GM18507 (cell line): ENCODE measurements at regions not wholly inside any gene's neighbourhood (a gene's known extent, or its start where the extent isn't known, plus 50 kb on each side); places are given as distances from the start of the nearest gene placed in this dataset.
"Not testable (repeated sequence)": the region's sequence is repeated elsewhere in the genome, so short reads cannot be mapped to it uniquely, and the experiment has no call there.

Experiments
- DNase-seq: peaks from one replicate; pipeline ENCODE4 v3.0.0; 2011; ENCODE audit warnings: low read depth; ENCODE audit not compliant: insufficient read length; ENCODE audit errors: extremely low spot score
- FAIRE-seq: peaks from 2 replicates; lab custom pipeline; 2011; peaks lifted over from hg19 to GRCh38; lab: Jason Lieb, UNC

DNA sequence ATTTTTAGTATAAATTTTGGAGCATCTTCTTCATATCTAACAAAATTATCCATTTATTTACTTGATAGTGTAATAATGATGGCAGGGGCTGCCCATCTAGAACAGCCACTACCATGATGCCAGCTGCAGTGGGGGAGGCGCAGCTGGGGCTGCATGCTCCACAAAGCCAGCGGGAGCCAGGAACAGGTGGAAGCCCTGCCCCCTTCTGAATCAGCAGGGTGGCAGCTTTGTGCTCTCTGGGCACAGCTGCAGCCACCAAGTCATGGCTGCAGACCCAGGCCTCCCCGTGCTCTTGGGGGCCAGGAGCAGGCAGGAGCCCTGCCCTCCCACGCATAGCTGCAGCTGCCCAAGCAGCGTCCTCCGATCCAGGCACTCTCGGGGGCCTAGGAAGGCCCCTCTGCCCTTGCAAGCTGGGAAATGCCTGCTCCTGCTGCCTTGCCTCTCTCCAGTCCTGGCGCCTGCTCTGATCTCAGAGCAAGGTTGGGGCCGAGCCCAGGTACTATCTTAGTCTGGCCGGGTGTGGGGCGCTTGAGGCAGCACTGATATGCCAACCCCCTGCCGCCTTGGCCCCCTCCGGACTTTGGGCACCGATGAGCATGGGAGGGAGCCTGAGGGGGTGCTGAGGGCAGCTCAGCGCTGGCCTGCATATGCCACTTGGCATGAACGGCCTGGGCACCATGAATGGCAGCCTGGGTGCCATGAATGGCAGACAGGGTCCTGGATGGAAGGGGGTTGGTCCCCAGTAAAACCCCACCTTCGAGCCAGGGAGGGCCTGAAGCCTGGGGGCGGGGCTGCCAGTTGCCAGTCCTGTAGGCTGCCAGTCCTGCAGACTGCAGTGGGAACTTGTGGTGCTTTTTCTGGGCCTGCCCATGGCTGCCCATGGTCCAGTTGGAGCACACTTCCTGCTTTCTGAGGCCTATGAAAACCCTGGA is 1110.8 kb upstream of the POT1 start:
- DNase-seq (no peak), FAIRE-seq (no peak)

DNA sequence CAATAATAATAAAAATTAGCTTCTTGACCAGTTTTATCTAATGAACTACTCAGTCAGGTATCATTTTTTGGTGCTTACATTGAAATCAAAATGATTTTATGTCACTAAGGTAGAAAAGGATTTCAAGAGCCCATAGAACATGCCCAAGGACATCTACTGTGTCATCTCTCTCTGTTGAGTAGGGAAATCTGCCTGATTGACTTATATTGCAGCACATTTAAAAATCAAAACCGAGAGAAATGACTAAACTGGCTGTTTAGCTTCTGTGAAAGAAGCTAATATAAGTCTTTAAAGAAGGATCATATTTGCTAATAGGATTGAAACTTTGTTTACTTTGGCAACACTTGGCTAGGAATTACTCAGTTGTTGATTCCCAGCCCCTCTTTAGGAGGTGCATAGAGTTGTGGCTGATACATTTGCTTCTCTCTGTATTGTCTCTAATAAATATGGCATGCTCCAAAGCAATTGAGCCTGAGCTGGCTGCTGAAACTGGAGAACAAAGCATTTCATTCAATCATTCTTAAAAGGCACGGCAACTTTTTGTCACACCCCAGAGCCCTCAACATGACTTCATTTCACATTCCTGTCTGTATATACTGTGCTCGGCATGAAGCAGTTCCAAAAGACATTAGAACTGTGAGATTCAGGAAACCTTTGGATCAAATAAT is 1096.9 kb upstream of the POT1 start:
- FAIRE-seq = no peak
- DNase-seq = no peak

DNA sequence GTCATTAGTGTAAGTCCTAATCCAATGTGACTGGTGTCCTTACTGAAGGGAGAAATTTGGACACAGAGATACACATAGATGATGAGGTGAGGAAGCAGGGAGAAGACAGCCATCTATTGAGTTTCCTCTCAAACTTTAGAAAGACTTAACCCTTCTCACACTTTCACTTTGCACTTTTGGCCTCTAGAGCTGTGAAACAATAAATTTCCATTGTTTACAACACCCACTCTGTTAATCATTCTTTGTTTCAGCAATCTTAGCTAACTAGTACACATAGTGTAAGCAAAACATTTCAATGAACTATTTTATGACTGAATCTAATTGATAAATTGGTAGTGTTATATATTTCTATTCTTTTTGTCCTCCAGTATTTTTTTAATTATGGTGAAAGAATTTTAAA is 1092.8 kb upstream of the POT1 start:
- no peak for FAIRE-seq
- DNase-seq = no peak

DNA sequence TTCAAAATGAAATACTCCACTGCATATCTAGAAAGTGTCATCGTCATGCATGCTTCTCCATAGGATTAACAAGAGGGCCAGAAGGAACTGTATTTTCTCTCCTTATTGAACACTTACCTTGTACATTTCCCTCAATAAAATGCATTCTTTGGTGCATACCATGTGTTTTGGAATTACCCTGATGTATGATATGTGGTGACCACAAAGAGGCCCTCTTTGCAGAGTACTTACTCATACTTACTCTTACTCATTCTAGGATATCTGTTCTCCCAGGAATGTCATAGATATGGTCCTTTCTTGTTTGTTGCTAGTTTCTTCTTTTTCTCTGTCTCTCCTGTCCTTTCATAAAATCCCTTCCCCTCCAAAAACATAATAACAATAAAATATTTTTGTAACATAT is 1087.1 kb upstream of the POT1 start:
- DNase-seq (no peak), FAIRE-seq (no peak)

DNA sequence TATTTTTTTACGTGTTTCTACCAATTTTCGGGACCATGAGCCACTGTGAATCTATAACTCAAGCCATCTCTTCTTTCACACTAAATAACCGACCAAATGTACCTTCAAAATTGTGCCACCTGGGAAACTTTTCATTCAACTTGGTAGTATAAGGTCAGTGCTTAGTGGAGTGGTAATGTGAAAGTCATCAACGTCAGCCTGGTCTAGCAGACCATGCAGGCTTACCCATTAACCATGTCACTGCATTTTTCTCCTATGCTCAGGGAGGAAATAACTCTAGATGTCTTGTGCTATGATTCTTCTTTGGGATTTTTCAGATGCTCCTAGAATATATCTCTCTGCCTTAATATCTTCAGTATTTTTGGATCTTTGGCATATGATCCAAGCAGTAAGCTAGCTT is 1075.4 kb upstream of the POT1 start:
- no peak for FAIRE-seq
- no peak for DNase-seq

DNA sequence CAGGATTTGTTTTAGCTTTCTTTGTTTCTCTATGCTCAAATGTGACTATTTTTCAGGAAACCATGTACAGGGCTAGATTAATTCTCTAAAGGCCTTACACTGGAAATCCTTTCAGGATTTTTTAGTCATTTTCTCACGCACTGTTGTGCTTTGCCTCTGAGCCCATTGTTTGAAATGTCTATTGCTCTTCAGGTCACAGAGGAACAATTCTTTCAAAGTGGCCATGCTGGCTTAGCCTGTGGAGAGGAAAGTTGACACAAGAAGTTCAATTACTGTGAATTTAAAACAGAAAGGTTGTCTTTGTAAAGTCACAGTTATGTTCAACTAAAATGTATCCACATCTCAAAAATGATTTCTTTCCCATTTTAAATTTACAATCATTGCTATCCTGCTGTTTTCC is 1071.7 kb upstream of the POT1 start:
- DNase-seq = no peak

DNA sequence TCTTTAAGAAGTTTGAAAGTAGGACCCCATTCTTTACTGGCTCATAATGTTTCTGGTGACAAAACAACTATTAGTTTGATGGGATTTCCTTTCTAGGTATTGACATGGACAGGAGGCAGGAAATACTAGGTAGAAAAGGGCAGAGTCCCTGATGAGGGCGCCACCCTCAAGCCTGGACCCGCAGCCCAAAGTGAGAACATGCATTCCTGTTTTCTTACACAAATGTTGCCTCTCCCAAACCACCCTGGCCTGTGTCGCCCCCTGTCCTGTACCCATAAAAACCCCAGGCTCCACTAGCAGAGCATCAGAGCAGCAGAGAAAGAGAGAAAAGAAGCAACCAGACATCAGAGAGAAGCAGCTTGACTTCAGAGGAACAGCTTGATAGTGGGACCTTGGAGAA is 1055.2 kb upstream of the POT1 start:
- FAIRE-seq (no peak), DNase-seq (no peak)

More for the DNA sequence above, 1071.7 kb upstream of the POT1 start:
- no peak for FAIRE-seq

DNA sequence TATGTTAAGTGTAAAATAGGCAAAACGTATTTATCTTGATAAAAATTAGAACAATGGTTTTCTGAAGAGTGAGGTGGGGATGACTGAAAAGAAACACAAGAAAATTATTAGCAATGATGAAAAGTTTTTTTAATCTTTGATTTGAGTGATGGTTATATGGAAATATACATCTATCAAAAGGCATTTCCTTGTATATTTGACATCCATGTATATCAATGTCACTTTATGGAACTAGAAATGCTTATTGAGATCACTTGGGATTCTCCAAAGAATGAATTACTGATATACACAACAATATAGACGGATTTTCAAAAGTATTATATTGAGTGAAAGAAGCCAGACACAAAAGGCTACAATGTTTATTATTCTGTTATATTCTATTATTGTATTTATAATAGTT is 1042.0 kb upstream of the POT1 start:
- FAIRE-seq = no peak
- no peak for DNase-seq

DNA sequence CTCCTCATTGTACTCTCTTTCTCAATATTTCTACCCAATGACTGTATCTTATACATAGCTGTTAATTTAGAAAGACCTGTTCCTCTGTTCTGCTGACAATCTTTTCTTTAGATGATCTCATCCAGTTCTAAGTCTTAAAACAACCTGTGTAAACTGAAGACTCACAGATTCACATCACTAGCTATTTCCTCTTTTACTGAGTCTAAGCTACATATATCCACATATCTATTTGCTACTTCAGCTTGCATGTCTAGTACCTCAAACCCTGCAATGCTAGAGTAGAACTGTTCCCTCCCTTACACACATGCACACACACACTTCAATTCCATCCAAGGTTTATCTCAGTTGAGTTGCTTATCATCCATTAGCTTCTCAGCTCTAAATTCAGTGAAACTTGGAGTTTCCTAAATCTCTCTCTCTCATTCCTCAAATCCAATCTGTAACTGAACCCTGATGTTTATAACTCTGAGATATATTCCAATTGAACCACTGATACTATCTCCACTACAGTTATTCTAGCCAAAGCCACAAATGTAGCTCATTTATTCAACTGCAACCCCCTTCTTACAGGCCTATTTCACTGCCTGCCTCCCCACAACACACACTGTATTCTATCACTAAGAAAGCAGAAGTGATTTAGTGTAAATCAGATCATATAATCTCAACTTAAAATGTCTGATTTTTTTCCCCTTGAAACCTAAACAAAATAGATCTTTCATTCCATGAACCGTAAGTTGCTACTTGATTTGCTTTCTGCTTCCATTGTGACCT is 1036.8 kb upstream of the POT1 start:
- no peak for FAIRE-seq

DNA sequence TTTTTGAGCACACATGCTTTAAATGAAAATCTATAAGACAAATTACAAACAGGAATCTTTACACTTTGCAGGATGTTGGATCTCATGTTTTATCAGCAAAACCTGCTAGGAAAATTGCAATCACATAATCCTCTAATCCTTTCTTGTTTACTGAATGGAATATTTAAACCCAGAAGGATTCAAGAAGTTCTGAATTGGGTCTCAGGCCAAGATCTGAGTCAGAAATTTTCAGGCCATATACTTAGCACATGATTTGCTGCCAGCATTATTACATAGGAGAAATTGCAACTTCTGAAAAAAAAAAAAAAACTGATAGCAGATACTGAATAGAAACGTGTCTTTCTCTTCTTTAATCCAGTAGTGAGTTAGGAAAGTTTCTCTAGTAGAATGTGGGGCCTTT is 1005.3 kb upstream of the POT1 start:
- FAIRE-seq (no peak), DNase-seq (no peak)

More for the DNA sequence above, 1036.8 kb upstream of the POT1 start:
- no peak for DNase-seq

DNA sequence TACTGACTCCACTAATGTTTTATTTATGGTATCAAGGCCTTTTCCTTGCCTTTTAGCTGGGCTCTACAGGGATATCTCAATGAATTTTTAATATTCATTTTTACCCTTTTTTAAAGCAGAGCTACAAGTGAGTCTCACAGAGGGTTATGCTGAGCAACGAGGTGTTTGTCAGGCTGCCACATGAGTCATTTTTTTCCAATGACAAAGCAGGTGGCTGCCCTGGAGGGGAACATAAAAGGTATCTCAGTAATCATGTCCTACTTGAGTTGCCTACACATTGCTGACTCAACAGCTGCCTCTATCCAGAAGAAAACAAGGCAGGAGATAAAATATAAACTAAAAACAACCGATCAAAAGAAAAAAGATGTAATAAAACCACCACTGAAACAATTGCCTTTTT is 1004.9 kb upstream of the POT1 start:
- FAIRE-seq (no peak), DNase-seq (no peak)

DNA sequence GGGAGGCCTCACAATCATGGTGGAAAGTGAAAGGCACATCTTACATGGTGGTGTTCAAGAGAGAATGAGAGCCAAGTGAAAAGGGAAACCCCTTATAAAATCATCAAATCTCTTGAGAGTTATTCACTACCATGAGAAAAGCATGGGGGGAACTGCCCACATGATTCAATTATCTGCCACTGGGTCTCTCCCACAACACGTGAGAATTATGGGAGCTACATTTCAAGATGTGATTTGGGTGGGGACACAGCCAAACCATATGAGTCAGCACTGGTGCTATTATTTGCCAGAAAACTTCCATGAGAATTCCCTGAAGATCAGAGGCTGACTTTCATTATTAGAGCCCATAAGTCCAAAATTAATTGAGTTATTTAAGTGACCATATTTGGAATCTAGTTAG is 1001.2 kb upstream of the POT1 start:
- FAIRE-seq (no peak), DNase-seq (no peak)

DNA sequence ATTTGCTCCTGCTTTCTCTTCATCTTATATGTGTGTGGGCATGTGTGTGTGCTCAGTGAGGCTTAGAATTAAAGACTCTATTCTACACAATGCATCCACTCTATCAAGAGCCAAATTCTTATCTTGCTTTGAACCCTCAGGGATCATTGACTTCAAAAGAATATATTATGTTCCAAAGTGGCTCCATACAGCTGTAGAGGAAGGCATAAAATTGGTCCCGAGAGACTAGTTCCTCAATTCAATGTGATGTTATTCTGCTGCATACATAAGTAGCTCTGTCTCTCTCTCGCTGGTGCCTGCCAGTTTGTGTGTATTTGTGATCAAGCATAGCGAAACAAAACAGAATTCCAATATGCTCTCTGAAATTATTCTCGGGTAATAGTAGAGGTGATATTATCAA is 997.9 kb upstream of the POT1 start:
- FAIRE-seq = no peak
- no peak for DNase-seq

DNA sequence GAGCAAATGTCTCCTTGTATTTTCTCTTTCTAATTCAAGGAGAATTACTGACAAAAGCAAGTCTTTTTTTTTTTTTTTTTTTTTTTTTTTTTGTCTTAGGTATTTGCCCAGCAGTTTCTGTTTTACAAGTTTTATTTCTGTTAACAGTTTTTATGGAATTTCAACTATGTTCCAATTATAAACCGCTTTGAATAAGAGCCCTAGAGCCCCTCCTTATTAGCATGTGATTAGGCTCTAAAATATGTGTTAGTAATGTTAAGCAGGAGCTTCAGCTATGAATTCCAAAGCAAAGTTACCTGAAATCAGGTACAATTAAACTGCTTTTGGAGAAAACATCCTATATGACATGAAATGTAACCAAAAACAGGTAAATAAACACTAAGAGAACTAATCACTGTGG is 997.0 kb upstream of the POT1 start:
- DNase-seq = no peak
- no peak for FAIRE-seq

DNA sequence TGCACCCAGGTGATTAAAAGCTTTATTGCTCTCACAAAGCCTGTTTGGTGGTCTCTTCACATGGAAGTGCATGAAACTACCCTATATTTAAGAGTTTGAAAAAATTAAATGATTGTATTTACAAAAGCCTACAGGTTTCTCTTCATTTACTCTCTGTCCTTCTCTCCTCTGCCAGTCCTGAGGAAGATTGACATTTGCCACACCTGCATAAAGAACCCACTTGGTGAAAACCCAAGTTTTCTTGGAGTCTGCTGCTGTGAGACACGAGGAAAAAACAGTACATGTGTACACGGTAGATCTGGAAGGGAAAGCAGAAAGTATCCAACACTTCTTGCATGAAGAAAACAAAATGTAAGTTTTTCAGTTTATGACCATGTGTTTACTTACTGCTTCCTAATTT is 994.4 kb upstream of the POT1 start:
- FAIRE-seq (no peak), DNase-seq (no peak)

DNA sequence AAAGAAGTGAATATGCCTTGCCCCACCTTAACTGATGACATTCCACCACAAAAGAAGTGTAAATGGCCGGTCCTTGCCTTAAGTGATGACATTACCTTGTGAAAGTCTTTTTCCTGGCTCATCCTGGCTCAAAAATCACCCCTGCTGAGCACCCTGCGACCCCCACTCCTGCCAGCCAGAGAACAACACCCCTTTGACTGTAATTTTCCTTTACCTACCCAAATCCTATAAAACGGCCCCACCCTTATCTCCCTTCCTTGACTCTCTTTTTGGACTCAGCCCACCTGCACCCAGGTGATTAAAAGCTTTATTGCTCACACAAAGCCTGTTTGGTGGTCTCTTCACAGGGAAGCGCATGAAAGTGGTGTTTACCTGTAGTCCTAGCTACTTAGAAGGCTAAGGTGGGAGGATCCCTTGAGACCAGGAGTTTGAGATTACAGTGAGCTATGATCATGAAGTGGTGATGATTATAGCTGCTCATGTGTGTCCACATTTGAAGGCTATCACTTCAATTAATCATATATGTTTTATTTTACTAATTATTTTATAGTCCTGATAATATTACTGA is 985.8 kb upstream of the POT1 start:
- FAIRE-seq, DNase-seq: not testable (repeated sequence)

DNA sequence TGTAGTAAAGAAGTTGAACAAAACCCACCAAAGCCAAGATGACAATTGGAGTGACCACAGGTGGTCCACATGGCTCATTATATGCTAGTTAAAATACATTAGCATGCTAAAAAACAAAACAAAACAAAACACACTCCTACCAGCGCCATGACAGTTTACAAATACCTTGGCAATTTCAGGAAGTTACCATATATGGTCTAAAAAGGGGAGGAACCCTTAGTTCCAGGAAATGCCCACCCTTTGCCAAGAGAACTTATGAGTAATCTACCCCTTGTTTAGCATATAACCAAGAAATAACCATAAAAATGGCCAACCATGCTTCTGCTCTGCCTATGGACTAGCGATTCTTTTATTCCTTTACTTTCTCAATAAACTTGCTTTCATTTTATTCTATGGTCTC is 979.1 kb upstream of the POT1 start:
- DNase-seq (no peak), FAIRE-seq (no peak)

DNA sequence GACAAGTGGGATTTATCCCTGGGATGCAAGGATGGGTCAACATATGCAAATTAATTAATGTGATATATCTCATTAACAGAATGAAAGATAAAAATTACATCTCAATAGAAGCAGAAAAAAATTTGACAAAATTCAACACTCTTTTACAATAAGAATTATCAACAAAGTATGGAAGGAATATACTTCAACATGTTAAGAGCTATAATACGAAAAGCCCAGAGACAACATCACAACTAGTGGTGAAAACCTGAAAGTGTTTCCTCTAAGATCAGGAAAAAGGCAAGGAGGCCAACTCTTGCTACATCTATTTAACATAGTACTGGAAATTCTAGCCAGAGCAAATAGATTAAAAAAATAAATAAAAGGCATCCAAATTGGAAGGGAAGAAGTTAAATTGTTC is 970.0 kb upstream of the POT1 start:
- no peak for FAIRE-seq
- no peak for DNase-seq

DNA sequence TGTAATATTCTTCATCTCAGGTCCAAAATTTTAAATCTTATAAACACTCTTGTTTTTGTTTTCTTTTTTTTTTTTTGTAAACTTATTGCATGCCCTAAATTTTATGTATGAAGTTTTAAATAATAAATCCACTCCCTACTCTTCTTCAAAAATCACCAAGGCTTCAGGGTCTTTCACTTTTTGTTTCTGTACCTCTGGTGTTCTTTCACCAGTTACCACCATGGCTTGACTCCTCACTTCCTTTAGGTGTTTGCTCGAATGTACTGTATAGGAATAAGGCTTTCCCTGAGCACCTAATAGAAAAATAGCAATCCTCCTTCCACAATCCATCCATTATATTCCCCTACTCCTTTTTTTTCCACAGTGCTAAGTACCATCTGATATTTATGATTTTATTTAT is 962.8 kb upstream of the POT1 start:
- FAIRE-seq = no peak

DNA sequence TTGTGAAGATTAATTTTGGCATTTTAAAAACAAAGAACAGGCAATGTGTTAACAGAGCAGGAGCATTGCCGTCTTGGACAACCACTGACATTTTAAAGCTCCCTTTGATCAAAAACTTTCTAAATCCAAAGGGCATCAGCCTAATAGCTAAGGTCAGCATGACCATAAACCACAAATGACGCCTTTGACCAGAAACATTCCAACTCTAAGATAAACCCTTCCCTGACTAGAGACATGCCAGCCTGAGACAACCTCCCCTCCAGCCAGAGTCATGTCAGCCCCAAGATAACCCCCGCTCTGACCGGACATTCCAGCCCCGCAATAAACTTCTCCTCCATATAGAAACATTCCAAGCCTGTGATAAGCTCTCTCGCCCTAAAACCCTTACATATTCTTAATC is 949.4 kb upstream of the POT1 start:
- FAIRE-seq = no peak
- no peak for DNase-seq

More for the DNA sequence above, 962.8 kb upstream of the POT1 start:
- DNase-seq = no peak
